T-helper 2 cell treated with Interferon-gamma antibody and Interleukin-4, amounts not matched to agents 5 μg/mL and 100 μg/mL, for 36 hours (primary cell): ENCODE measurements at regions not wholly inside any gene's neighbourhood (a gene's known extent, or its start where the extent isn't known, plus 50 kb on each side); places are given as distances from the start of the nearest gene placed in this dataset.

Experiments used
- DNase-seq: peaks from one replicate; pipeline ENCODE4 v3.0.0; 2021; ENCODE audit warnings: low spot score
- H3K27ac Mint-ChIP-seq: one replicate; pipeline ENCODE4 v1.8.0; 2021; ENCODE audit warnings: mild to moderate bottlenecking, mixed read lengths
- H3K27me3 Mint-ChIP-seq: one replicate; pipeline ENCODE4 v1.8.0; 2021; ENCODE audit warnings: low read depth, mixed read lengths
- H3K36me3 Mint-ChIP-seq: one replicate; pipeline ENCODE4 v1.8.0; 2021; ENCODE audit warnings: low read depth, mixed read lengths
- H3K4me1 Mint-ChIP-seq: one replicate; pipeline ENCODE4 v1.8.0; 2021; ENCODE audit warnings: low read depth, mixed read lengths
- H3K4me3 Mint-ChIP-seq: one replicate; pipeline ENCODE4 v1.8.0; 2022; ENCODE audit warnings: mild to moderate bottlenecking, moderate library complexity, mixed read lengths
- H3K9me3 Mint-ChIP-seq: one replicate; pipeline ENCODE4 v1.8.0; 2021; ENCODE audit warnings: mixed read lengths

GRCh38 chr7:46229409-46229808 lies 308.3 kb upstream of the IGFBP3 start:
- H3K36me3 Mint-ChIP-seq, result no peaks in the 10 kb centered on the region
- no peak overlapping the region for H3K27ac Mint-ChIP-seq
- no peaks in the 10 kb centered on the region for H3K4me1 Mint-ChIP-seq
- H3K27me3 Mint-ChIP-seq, result no peaks in the 10 kb centered on the region
- no peak overlapping the region for H3K4me3 Mint-ChIP-seq
- H3K9me3 Mint-ChIP-seq, result no peaks in the 10 kb centered on the region
- no peak for DNase-seq

- Mint-ChIP-seq H3K4me1 (no peaks in the 10 kb centered on the region), H3K4me3 (no peak overlapping the region), H3K27ac (no peak overlapping the region), H3K9me3 (peaks cover 6% of the 10 kb centered on the region), H3K27me3 (no peaks in the 10 kb centered on the region), H3K36me3 (no peaks in the 10 kb centered on the region)
- no peak for DNase-seq
These were observed 305.8 kb upstream of the IGFBP3 start for GRCh38 chr7:46226860-46227259.

GRCh38 chr7:46224363-46224762 lies 303.3 kb upstream of the IGFBP3 start:
- Mint-ChIP-seq H3K9me3 (peaks cover 6% of the 10 kb centered on the region), H3K4me3 (no peak overlapping the region), H3K36me3 (no peaks in the 10 kb centered on the region), H3K27ac (no peak overlapping the region), H3K4me1 (no peaks in the 10 kb centered on the region), H3K27me3 (no peaks in the 10 kb centered on the region)
- no peak for DNase-seq

GRCh38 chr7:46220066-46220630 lies 299.1 kb upstream of the IGFBP3 start:
- Mint-ChIP-seq H3K9me3 (peaks cover 6% of the 10 kb centered on the region), H3K27ac (no peak overlapping the region), H3K27me3 (no peaks in the 10 kb centered on the region), H3K36me3 (no peaks in the 10 kb centered on the region), H3K4me1 (no peaks in the 10 kb centered on the region), H3K4me3 (no peak overlapping the region)
- no peak for DNase-seq

- DNase-seq, result no peak
- no peak overlapping the region for H3K4me3 Mint-ChIP-seq
- peaks cover 6% of the 10 kb centered on the region for H3K9me3 Mint-ChIP-seq
- H3K4me1 Mint-ChIP-seq, result no peaks in the 10 kb centered on the region
- no peaks in the 10 kb centered on the region for H3K36me3 Mint-ChIP-seq
- H3K27ac Mint-ChIP-seq, result no peak overlapping the region
- no peaks in the 10 kb centered on the region for H3K27me3 Mint-ChIP-seq
These were observed 297.6 kb upstream of the IGFBP3 start for GRCh38 chr7:46218461-46219200.

- no peak overlapping the region for H3K4me3 Mint-ChIP-seq
These were observed 295.0 kb upstream of the IGFBP3 start for GRCh38 chr7:46215987-46216567.

GRCh38 chr7:46214526-46214925 lies 293.5 kb upstream of the IGFBP3 start:
- DNase-seq, result no peak
- Mint-ChIP-seq H3K4me3 (no peak overlapping the region), H3K27ac (no peak overlapping the region), H3K4me1 (no peaks in the 10 kb centered on the region), H3K9me3 (no peaks in the 10 kb centered on the region), H3K36me3 (no peaks in the 10 kb centered on the region), H3K27me3 (no peaks in the 10 kb centered on the region)

More at GRCh38 chr7:46215987-46216567, 295.0 kb upstream of the IGFBP3 start:
- H3K27ac Mint-ChIP-seq, result no peak overlapping the region
- H3K27me3 Mint-ChIP-seq, result no peaks in the 10 kb centered on the region
- no peaks in the 10 kb centered on the region for H3K9me3 Mint-ChIP-seq
- H3K36me3 Mint-ChIP-seq, result no peaks in the 10 kb centered on the region
- H3K4me1 Mint-ChIP-seq, result no peaks in the 10 kb centered on the region
- no peak for DNase-seq

GRCh38 chr7:46213154-46213537 lies 292.1 kb upstream of the IGFBP3 start:
- no peaks in the 10 kb centered on the region for H3K9me3 Mint-ChIP-seq
- H3K4me3 Mint-ChIP-seq, result no peak overlapping the region
- no peaks in the 10 kb centered on the region for H3K36me3 Mint-ChIP-seq
- H3K4me1 Mint-ChIP-seq, result no peaks in the 10 kb centered on the region
- H3K27ac Mint-ChIP-seq, result no peak overlapping the region
- no peaks in the 10 kb centered on the region for H3K27me3 Mint-ChIP-seq
- DNase-seq, result no peak

GRCh38 chr7:46212425-46213153 lies 291.5 kb upstream of the IGFBP3 start:
- no peaks in the 10 kb centered on the region for H3K27me3 Mint-ChIP-seq
- no peak for DNase-seq
- H3K9me3 Mint-ChIP-seq, result no peaks in the 10 kb centered on the region
- no peak overlapping the region for H3K27ac Mint-ChIP-seq
- H3K4me3 Mint-ChIP-seq, result no peak overlapping the region
- no peaks in the 10 kb centered on the region for H3K4me1 Mint-ChIP-seq
- H3K36me3 Mint-ChIP-seq, result no peaks in the 10 kb centered on the region

GRCh38 chr7:46210467-46210866 lies 289.4 kb upstream of the IGFBP3 start:
- DNase-seq, result no peak
- no peaks in the 10 kb centered on the region for H3K36me3 Mint-ChIP-seq
- H3K27me3 Mint-ChIP-seq, result no peaks in the 10 kb centered on the region
- no peaks in the 10 kb centered on the region for H3K4me1 Mint-ChIP-seq
- no peak overlapping the region for H3K27ac Mint-ChIP-seq
- no peak overlapping the region for H3K4me3 Mint-ChIP-seq
- no peaks in the 10 kb centered on the region for H3K9me3 Mint-ChIP-seq

- H3K4me1 Mint-ChIP-seq, result no peaks in the 10 kb centered on the region
These were observed 288.7 kb upstream of the IGFBP3 start for GRCh38 chr7:46209611-46210388.

GRCh38 chr7:46208635-46209525 lies 287.8 kb upstream of the IGFBP3 start:
- H3K27ac Mint-ChIP-seq, result no peak overlapping the region
- H3K36me3 Mint-ChIP-seq, result no peaks in the 10 kb centered on the region
- no peaks in the 10 kb centered on the region for H3K27me3 Mint-ChIP-seq
- no peak for DNase-seq
- H3K4me1 Mint-ChIP-seq, result no peaks in the 10 kb centered on the region
- no peak overlapping the region for H3K4me3 Mint-ChIP-seq
- H3K9me3 Mint-ChIP-seq, result no peaks in the 10 kb centered on the region

More at GRCh38 chr7:46209611-46210388, 288.7 kb upstream of the IGFBP3 start:
- H3K27ac Mint-ChIP-seq, result no peak overlapping the region
- H3K4me3 Mint-ChIP-seq, result no peak overlapping the region
- no peaks in the 10 kb centered on the region for H3K36me3 Mint-ChIP-seq
- no peak for DNase-seq
- no peaks in the 10 kb centered on the region for H3K9me3 Mint-ChIP-seq
- no peaks in the 10 kb centered on the region for H3K27me3 Mint-ChIP-seq
